ENCODE measurements at regions not wholly inside any gene's neighbourhood (a gene's known extent, or its start where the extent isn't known, plus 50 kb on each side); places are given as distances from the start of the nearest gene placed in this dataset.

DNA sequence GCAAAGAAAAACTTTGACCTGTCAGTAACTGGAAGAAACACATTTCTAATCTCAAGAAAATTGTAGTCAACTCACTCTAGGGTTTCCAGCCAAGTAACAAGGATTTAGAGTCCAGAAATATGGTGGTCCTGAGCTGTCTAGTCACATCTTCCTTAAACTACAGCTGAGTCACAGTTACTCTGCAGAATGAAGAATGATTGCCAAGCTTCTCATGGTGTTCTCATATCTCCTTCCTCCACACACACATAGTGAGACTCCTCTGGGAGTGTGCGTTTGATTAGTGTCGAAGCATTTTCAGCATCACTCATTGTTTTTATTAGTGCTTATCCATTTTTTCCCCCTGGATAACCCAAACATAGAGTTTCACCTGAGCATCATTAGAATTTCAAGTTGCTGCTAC is 93.1 kb upstream of the CXCL12 start:
- DNase-seq, result no peak

- DNase-seq, result no peak
Measured at GRCh38 chr10:44478876-44479705, 94.2 kb upstream of the CXCL12 start.

DNA sequence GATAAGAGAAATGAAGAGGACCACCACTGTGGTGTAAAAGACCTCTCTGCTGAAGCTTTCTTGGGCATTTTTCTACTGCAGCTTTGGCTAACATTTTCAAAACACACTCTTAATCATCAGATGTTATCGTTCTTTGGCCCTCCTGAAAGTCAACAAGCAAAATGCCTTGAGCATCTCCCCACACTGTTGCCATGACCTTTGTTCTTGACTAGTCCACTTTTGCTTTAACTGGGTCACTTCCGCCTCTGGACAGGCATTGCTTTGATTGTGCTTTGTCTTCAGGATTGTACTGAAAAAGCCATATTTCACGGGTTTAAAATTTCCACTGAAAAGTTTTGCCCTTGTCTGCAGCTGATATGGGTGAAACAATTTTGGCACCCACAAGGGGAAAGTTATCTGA is 107.8 kb upstream of the CXCL12 start:
- no peak for DNase-seq

- DNase-seq, result no peak
Measured at GRCh38 chr10:44498222-44498621, 113.3 kb upstream of the CXCL12 start.

- DNase-seq, result no peak
Measured at GRCh38 chr10:44500451-44500850, 115.6 kb upstream of the CXCL12 start.

- no peak for DNase-seq
Measured at GRCh38 chr10:44506386-44506785, 121.5 kb upstream of the CXCL12 start.

- DNase-seq, result no peak
Measured at GRCh38 chr10:44510379-44511115, 125.7 kb upstream of the CXCL12 start.

GRCh38 chr10:44511166-44511565 is 126.3 kb upstream of the CXCL12 start:
- DNase-seq, result no peak

DNA sequence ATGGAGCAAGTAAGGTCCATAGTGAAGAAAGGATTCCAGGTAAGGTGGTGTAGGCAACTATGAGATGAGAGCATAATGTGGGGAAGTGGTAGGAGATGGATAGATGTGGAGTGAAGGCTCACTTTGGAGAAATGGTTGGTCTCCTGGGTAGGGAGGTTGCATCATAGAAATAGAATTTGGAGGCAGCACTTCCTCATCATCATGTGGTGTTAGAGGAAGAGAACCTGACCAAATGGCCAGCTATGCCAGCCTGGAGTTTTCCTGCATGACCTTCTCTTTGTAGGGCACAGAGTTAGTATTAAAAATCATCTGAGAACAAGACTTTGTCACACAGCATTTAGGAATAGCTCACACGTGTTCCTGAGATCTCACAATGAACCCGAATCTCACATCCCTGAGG is 126.7 kb upstream of the CXCL12 start:
- no peak for DNase-seq

GRCh38 chr10:44512431-44513022 is 127.6 kb upstream of the CXCL12 start:
- DNase-seq, result no peak

- DNase-seq, result no peak
Measured at GRCh38 chr10:44513591-44513990, 128.7 kb upstream of the CXCL12 start.

GRCh38 chr10:44516891-44517290 is 132.0 kb upstream of the CXCL12 start:
- DNase-seq, result no peak

DNA sequence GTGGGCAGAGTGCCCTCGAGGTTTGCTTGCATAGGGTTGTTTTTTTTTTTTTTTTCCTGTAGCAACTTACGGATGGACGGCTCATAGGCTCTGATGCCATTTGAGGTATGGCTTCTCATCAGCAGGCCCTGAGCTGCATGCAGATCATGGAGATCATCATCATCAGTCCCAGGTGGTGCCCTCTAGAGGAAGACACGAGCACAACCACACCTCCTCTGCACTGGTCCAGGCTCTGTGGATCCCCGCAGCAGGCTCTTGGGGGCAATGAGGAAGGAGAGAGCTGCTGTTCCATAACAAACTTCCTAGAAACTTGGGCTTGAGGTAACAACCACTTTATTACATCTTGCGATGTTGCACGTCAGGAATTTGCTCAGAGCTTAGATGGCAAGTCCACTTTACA is 132.7 kb upstream of the CXCL12 start:
- no peak for DNase-seq

DNA sequence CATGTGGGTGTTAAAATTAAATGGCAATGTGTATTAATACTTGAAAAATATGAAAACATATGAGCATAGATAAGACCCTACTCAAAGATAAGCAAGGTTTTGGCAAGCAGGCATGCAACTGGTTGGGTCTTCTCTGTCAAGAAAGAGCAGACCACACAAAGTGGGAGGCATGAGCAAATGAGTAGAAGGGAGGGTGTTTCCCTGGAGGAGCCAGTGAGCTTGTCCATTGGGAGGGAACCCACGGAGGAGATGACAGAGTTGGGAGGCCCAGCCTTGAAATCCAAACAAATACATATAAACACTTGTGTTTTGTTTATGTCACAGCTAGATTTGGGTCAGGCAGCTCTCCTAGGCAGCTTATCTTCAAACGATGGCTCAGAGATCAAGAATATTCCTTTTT is 134.5 kb upstream of the CXCL12 start:
- DNase-seq, result no peak

DNA sequence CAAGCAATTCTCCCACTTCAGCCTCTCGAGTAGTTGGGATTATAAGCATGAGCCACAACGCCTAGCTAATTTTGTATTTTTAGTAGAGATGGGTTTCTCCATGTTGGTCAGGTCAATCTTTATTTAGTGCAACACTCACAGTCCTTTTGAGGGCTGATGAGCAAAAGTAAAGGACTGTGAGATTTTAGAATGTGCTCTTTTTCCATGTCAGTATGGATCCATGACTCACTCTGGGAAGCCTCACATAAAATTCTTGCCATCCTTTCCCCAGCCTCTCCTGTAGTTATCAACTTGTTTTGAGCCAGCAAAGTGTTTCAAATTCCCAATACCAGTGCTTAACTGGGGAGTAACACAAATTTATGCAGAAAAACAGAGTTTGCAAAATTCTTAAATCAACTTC is 135.8 kb upstream of the CXCL12 start:
- DNase-seq, result no peak

DNA sequence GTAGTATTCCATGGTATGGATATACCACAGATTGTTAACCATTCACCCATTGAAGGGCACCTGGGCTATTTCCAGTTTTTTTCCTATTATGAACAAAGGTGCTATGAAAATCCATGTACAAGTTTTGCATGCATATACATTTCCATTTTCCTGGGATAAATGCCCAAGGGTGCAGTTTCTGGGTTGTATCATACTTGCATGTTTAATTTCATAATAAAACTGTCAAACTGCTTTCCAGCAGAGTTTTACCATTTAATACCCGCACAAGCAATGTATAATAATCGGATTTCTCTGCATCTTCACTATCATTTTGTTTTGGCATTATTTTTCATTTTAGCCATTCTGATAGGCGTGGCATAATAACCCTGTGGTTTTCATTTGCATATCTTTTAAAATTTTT is 154.3 kb upstream of the CXCL12 start:
- DNase-seq, result no peak

- DNase-seq, result no peak
Measured at GRCh38 chr10:44552726-44553125, 167.8 kb upstream of the CXCL12 start.

GRCh38 chr10:44557596-44558191 is 172.8 kb upstream of the CXCL12 start:
- DNase-seq, result no peak

- DNase-seq, result no peak
Measured at GRCh38 chr10:44558521-44558920, 173.6 kb upstream of the CXCL12 start.

- DNase-seq, result no peak
Measured at GRCh38 chr10:44564361-44564760, 179.5 kb upstream of the CXCL12 start.

DNA sequence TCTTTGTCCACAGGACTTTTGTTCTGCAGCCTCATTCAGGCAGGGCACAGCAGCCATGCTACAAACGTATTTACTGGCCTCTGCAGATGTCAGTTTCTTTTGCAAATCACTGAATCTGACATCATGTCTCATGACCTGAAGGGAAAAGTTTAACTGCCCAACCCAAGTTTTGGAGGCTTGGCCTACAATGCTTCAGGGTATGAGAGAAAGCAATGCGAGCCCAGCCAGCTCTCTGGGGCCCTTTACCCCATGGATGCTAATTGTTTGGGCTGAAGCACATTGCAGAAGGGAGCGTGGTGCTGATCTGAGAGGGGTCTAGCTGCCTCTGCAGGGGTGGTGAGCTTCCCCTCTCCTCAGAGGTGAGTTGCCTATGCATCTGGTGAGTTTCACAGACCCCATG is 179.9 kb upstream of the CXCL12 start:
- DNase-seq, result no peak

DNA sequence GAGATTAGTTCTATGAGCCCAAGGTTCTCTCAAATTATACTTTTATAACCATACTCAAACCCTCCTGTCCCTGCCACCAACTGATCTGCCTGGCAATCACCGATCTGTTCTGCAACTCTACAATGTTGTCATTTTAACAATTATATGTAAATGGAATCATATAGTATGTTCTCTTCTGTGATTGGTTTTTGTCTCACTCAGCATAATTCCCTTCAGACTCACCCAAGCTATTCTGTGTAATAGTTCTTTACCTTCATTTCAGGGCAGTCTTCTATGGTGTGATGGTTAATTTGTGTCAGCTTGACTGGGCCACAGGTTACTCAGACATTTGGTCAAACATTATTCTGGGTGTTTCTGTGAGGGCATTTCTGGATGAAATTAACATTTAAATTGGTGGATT is 181.9 kb upstream of the CXCL12 start:
- DNase-seq, result no peak

GRCh38 chr10:44567471-44567870 is 182.6 kb upstream of the CXCL12 start:
- no peak for DNase-seq
